ENCODE measurements at regions not wholly inside any gene's neighbourhood (a gene's known extent, or its start where the extent isn't known, plus 50 kb on each side); places are given as distances from the start of the nearest gene placed in this dataset.

DNA sequence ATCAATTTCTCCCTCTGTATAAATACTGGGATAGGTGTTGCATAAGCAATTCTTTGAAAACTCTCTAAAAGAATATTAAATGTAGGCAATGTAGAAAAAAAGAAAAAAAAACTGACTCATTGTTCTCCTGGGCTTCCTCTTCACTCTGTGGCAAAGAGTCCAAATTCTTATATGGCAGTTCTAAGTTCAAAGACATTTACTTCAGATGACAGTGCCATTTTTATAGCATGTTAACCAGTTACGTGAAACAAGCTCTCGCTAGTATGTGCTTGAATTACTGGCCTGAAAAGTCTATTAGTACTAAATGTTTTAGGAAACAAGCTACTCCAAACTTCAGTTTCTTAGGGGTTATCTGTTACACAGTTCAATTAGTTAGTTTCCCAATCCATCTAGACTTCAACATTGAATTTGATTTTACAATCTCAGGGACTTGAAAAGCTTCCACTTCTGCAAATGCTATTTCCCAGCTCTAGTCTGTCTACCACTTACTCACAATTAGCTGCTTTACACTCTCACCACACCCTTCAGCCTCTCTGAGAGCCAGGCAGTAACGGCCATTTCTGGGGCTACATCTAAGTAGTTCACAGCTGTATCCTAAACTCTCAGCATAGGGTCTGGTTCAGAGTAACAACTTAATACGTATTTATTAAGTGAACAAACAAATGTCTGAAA lies 100.4 kb downstream of the OGFRL1 start:
- TF ChIP-seq POLR2A (IDR thresholded peaks at IDR 0.05), result no peak
- TF ChIP-seq, protein P1, sequence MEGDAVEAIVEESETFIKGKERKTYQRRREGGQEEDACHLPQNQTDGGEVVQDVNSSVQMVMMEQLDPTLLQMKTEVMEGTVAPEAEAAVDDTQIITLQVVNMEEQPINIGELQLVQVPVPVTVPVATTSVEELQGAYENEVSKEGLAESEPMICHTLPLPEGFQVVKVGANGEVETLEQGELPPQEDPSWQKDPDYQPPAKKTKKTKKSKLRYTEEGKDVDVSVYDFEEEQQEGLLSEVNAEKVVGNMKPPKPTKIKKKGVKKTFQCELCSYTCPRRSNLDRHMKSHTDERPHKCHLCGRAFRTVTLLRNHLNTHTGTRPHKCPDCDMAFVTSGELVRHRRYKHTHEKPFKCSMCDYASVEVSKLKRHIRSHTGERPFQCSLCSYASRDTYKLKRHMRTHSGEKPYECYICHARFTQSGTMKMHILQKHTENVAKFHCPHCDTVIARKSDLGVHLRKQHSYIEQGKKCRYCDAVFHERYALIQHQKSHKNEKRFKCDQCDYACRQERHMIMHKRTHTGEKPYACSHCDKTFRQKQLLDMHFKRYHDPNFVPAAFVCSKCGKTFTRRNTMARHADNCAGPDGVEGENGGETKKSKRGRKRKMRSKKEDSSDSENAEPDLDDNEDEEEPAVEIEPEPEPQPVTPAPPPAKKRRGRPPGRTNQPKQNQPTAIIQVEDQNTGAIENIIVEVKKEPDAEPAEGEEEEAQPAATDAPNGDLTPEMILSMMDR (IDR thresholded peaks at IDR 0.05), result no peak
- no peaks in the 10 kb centered on the region for H3K36me3 ChIP-seq
- no peak overlapping the region for H3K4me3 ChIP-seq
- H3K9me3 ChIP-seq, result no peaks in the 10 kb centered on the region
- H3K27ac ChIP-seq, result no peak overlapping the region
- intact Hi-C loops (cut with DNase I; ENCODE audit: low total_unique reads), result loop anchor here (10.0 kb wide), 1 partner anchor 126 kb away; no protein-coding TSS in a partner anchor
- no peak for DNase-seq
- no peaks in the 10 kb centered on the region for H3K4me1 ChIP-seq
- H3K27me3 ChIP-seq, result no peaks in the 10 kb centered on the region

DNA sequence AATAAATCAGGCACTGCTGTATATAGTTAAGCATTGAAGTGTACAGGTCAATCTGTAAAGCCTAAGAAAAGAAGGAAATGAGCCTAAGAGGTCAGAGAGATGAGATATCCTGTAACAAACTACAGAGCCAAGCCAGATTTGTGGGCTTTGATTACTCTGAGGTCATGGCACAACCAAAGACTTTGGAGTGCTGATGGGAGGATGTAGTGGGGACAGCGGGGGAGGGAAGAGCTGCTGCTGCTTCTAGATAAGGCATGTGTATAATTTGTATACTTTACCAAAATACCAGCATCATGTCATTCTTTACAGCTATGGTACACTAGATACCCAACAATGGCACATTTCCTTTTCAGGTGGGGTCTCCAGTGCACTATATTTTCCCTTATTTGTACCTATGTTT lies 102.5 kb downstream of the OGFRL1 start:
- Histone ChIP-seq H3K4me3 (no peak overlapping the region), H3K9me3 (no peaks in the 10 kb centered on the region), H3K36me3 (no peaks in the 10 kb centered on the region), H3K27ac (no peak overlapping the region), H3K4me1 (no peaks in the 10 kb centered on the region), H3K27me3 (no peaks in the 10 kb centered on the region)
- TF ChIP-seq, protein P1 (IDR thresholded peaks at IDR 0.05), result no peak
- no peak for TF ChIP-seq POLR2A (IDR thresholded peaks at IDR 0.05)
- DNase-seq, result no peak
- intact Hi-C loops (cut with DNase I; ENCODE audit: low total_unique reads), result no loop called here

DNA sequence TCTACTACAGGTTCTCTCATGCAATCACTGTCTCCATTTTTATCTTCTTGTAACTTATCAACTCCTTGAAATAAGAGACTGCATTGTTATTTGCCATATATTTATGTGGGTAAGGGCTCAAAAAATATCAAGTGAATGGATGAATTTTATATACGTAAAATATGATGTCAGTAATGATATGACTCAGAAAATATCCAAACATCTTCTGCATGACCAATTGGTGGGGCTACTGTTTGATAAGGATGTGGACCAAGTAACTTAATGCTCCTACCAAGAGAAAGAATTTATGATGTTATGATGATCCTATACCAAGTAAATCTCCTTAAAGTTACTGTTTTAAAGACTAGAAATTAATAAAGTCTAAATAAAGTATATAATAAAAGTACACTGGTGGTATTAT lies 103.7 kb downstream of the OGFRL1 start:
- peak overlapping the region in 1 of 2 donors; percentile 65 for H3K27ac ChIP-seq
- H3K27me3 ChIP-seq, result no peaks in the 10 kb centered on the region
- DNase-seq, result no peak
- no peaks in the 10 kb centered on the region for H3K9me3 ChIP-seq
- TF ChIP-seq, protein P1 (IDR thresholded peaks at IDR 0.05), result no peak
- TF ChIP-seq POLR2A (IDR thresholded peaks at IDR 0.05), result no peak
- intact Hi-C loops (cut with DNase I; ENCODE audit: low total_unique reads), result no loop called here
- no peaks in the 10 kb centered on the region for H3K36me3 ChIP-seq
- no peaks in the 10 kb centered on the region for H3K4me1 ChIP-seq
- H3K4me3 ChIP-seq, result no peak overlapping the region

DNA sequence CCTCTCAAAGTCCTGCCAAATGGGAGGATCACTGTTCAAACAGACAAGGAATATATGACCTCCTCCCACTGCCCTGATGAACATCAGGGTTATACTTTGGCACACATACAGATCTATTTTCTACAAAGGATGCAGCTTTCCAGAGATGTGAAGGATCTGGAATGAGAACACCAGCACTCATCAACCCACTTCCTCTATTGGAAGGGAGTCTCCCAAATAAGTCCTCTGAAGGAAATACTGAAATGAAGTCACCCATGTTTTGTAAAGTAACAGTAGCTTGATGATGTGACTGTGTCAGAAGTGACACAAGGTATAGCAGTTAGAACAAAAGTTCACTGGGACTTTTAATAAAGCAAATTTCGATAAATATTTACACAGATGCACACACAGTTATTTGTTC lies 104.9 kb downstream of the OGFRL1 start:
- Histone ChIP-seq H3K27ac (peak overlapping the region; percentile 21 to 65), H3K9me3 (no peaks in the 10 kb centered on the region), H3K27me3 (no peaks in the 10 kb centered on the region), H3K4me1 (no peaks in the 10 kb centered on the region), H3K36me3 (no peaks in the 10 kb centered on the region), H3K4me3 (no peak overlapping the region)
- TF ChIP-seq POLR2A (IDR thresholded peaks at IDR 0.05), result no peak
- TF ChIP-seq, protein P1 (IDR thresholded peaks at IDR 0.05), result no peak
- DNase-seq, result no peak
- intact Hi-C loops (cut with DNase I; ENCODE audit: low total_unique reads), result no loop called here

DNA sequence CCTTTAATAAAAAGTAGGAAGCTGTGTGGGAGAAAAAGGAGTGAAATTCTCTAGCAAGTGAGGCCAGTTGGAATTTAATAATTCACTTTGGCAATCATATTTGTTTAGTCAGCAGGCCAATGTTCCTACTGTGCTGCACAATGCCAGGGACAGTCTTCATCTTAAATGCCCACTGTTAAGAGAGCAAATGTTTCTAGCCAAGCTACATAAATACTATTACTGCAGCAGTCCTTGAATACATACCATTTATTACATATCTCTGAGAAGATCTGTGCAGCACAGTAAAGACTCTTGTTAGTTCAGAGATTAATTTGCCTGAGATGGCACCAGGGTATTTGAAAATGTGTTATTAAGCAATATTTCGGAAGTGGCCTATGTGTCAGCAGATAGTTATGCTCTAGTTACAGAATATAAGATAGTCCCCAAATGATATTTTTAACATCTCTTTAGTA lies 105.4 kb downstream of the OGFRL1 start:
- Histone ChIP-seq H3K36me3 (no peaks in the 10 kb centered on the region), H3K4me3 (no peak overlapping the region), H3K27me3 (no peaks in the 10 kb centered on the region), H3K4me1 (no peaks in the 10 kb centered on the region), H3K9me3 (no peaks in the 10 kb centered on the region), H3K27ac (peak overlapping the region; percentile 21 to 65)
- intact Hi-C loops (cut with DNase I; ENCODE audit: low total_unique reads), result no loop called here
- DNase-seq, result no peak
- no peak for TF ChIP-seq POLR2A (IDR thresholded peaks at IDR 0.05)
- TF ChIP-seq, protein P1 (IDR thresholded peaks at IDR 0.05), result no peak

Data from uterus (tissue), 3 donors.